Heart left ventricle (tissue), 16 donors: ENCODE measurements at regions not wholly inside any gene's neighbourhood (a gene's known extent, or its start where the extent isn't known, plus 50 kb on each side); places are given as distances from the start of the nearest gene placed in this dataset.

ENCODE experiments used
- ATAC-seq, 4 donors: fragments of 200-7000 bp; cut with Tn5 transposase; one replicate each; pipeline ENCODE4 v1.9.1; 2020 to 2022; ENCODE audit warnings: moderate library complexity in 4 of 4, mild to moderate bottlenecking in 3 of 4, moderate number of reproducible peaks in 1 of 4
- DNase-seq, 5 donors: peaks; one replicate each; pipeline ENCODE4 v3.0.0-alpha.2; 2020
- H3K27ac ChIP-seq, 12 donors: fragments of 200-600 bp; sonication (generic) in 4 of 12; one replicate each; pipeline versions ENCODE4 v1.5.0 to v1.8.0; 2016 to 2022; ENCODE audit warnings: mild to moderate bottlenecking in 2 of 12
- H3K27me3 ChIP-seq, 9 donors: fragments of 200-600 bp; sonication (generic) in 2 of 9; one replicate each; pipeline versions ENCODE4 v1.5.1 to v1.8.0; 2016 to 2022; ENCODE audit warnings: mild to moderate bottlenecking in 3 of 9
- H3K36me3 ChIP-seq, 9 donors: fragments of 200-600 bp; sonication (generic) in 2 of 9; one replicate each; pipeline versions ENCODE4 v1.5.0 to v1.8.0; 2018 to 2022; ENCODE audit warnings: mild to moderate bottlenecking in 2 of 9
- H3K4me1 ChIP-seq, 12 donors: fragments of 200-600 bp; sonication (generic) in 4 of 12; one replicate each; pipeline versions ENCODE4 v1.5.0 to v1.8.0; 2016 to 2022; ENCODE audit warnings: mild to moderate bottlenecking in 3 of 12
- H3K4me3 ChIP-seq, 12 donors: fragments of 200-600 bp; sonication (generic) in 4 of 12; one replicate each; pipeline versions ENCODE4 v1.5.0 to v1.8.0; 2017 to 2022; ENCODE audit warnings: mild to moderate bottlenecking in 9 of 12, moderate library complexity in 4 of 12
- H3K9me3 ChIP-seq, 12 donors: fragments of 200-600 bp; sonication (generic) in 4 of 12; one replicate each; pipeline versions ENCODE4 v1.5.0 to v1.8.0; 2016 to 2022; ENCODE audit warnings: mild to moderate bottlenecking in 1 of 12
- CTCF ChIP-seq, 12 donors: fragments of 200-600 bp; sonication (generic) in 4 of 12; IDR thresholded peaks; one replicate each; pipeline versions ENCODE4 v1.5.0 to v1.8.0; 2018 to 2022; ENCODE audit warnings: antibody characterized with exemption in 12 of 12, mild to moderate bottlenecking in 5 of 12
- POLR2A ChIP-seq, 2 donors: fragments of 450-650 bp; IDR thresholded peaks; one replicate each; pipeline ENCODE4 v1.6.1; 2017; ENCODE audit warnings: antibody characterized with exemption in 2 of 2, mild to moderate bottlenecking in 2 of 2, moderate library complexity in 2 of 2
- WGBS, 4 donors: extraction: QIAGEN DNeasy Blood & Tissue Kit in 2 of 4; methylation state at CpG; one replicate each; pipeline versions ENCODE4 v1.1.5 to v1.1.7; 2013 to 2018; 5-methylcytosine and 5-hydroxymethylcytosine counted together
- intact Hi-C, 10 donors: fragments of 100-400 bp; cut with DNase I; formaldehyde crosslinking; loops; one replicate each; pipeline versions ENCODE4 v1.11.1 to v1.14.2; 2022
- donor health status: ischemic (EF 13 %, LVEDD 7.1; RV severe dilation, severe dysfunction).
- donor health status: healthy with polysubstance abuse.
- donor health status: DM: no; HTN: yes; CAD: no.
- donor health status: DM: no; HTN: no; CAD: no.
- donor health status: ischemic (EF 25% LVEDD 6.9; RV normal size, moderate dysfunction).
- donor health status: ischemic (EF 25% LVEDD 5.7; RV mildly dilated, moderate dysfunction).
- donor health status: healthy.
- donor health status: DM: yes; HTN: yes; CAD: no.
- donor health status: ischemic (EF 35%, LVEDD 5.7; RV mildly dilated, moderate dysfunction).
- donor health status: nonischemic (EF 11% LVEDD 7.7; RV severe dilation, severe dysfunction).
- donor health status: DM: yes; HTN: yes; CAD: no.
- donor health status: PGD.
- donor health status: ischemic (EF 29% LVEDD 5.4; RV normal size, mild dysfunction).
- donor health status: nonischemic (EF 23%, LVEDD 6.1; RV moderate dilation, normal function).

DNA sequence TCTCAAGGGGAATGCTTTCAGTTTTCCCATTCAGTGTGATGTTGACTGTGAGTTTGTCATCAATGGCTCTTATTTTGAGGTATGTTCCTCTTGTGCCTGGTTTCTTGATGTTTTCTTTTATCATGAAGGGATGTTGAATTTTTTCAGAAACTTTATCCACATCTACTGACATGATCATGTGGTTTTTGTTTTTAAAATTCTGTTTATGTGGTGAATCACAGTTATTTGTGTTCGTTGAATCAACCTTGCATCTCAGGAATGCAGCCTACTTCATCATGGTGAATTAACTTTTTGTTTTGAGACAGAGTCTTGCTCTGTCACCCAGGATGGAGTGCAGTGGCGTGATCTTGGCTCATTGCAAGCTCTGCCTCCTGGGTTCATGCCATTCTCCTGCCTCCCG is 263.1 kb upstream of the KLF3 start:
- no peaks in the 10 kb centered on the region for H3K27me3 ChIP-seq
- H3K4me1 ChIP-seq, result peaks cover 0 to 12% (median 0%) of the 10 kb centered on the region in 12 donors
- H3K36me3 ChIP-seq, result no peaks in the 10 kb centered on the region
- 82 to 96% (median 94%) methylated on average over 3 of the region's 3 CpGs for WGBS, 4 donors
- intact Hi-C loops, result no loop called here
- ATAC-seq, result no peak
- no peak for DNase-seq
- H3K9me3 ChIP-seq, result peaks cover 0 to 4% (median 0%) of the 10 kb centered on the region in 12 donors
- no peak overlapping the region for H3K27ac ChIP-seq
- TF ChIP-seq CTCF (IDR thresholded peaks at IDR 0.05), result no peak
- no peak for TF ChIP-seq POLR2A (IDR thresholded peaks at IDR 0.05)
- H3K4me3 ChIP-seq, result no peak overlapping the region

- Histone ChIP-seq H3K9me3 (no peaks in the 10 kb centered on the region), H3K27ac (no peak overlapping the region), H3K4me3 (no peak overlapping the region), H3K36me3 (no peaks in the 10 kb centered on the region), H3K27me3 (no peaks in the 10 kb centered on the region), H3K4me1 (no peaks in the 10 kb centered on the region)
- DNase-seq (no peak), ATAC-seq (no peak)
- no peak for TF ChIP-seq POLR2A (IDR thresholded peaks at IDR 0.05)
- TF ChIP-seq CTCF (IDR thresholded peaks at IDR 0.05), result no peak
- WGBS, 4 donors, result 96 to 98% (median 97%) methylated on average over 3 of the region's 3 CpGs
- intact Hi-C loops, result no loop called here
These were observed 257.8 kb upstream of the KLF3 start for GRCh38 chr4:38406243-38406642.

GRCh38 chr4:38409852-38410251 is 254.1 kb upstream of the KLF3 start:
- intact Hi-C loops, result no loop called here
- DNase-seq (no peak), ATAC-seq (no peak)
- no peak overlapping the region for H3K27ac ChIP-seq
- no peaks in the 10 kb centered on the region for H3K9me3 ChIP-seq
- 72 to 89% (median 86%) methylated on average over 2 of the region's 2 CpGs for WGBS, 4 donors
- H3K4me3 ChIP-seq, result no peak overlapping the region
- peaks cover 0 to 5% (median 0%) of the 10 kb centered on the region in 12 donors for H3K4me1 ChIP-seq
- no peaks in the 10 kb centered on the region for H3K27me3 ChIP-seq
- H3K36me3 ChIP-seq, result no peaks in the 10 kb centered on the region
- TF ChIP-seq POLR2A (IDR thresholded peaks at IDR 0.05), result no peak
- no peak for TF ChIP-seq CTCF (IDR thresholded peaks at IDR 0.05)

DNA sequence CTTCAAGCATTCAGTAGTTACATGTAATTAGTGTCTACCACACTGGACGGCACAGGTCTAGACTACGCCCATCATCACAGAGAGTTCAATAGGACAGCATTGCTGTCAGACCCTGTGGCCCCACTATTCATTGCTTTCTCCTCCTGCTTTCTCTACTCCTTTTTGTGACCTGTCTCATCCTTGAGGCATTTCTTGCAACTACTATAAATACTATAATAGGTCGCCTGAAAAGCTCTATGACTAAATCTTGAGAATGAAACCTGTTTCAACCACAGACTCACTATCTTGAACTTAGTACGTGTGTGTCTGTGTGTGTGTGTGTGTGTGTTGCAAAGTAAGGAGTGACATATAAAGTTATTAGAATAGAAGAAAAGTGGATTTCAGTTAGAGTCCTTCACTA is 252.9 kb upstream of the KLF3 start:
- TF ChIP-seq POLR2A (IDR thresholded peaks at IDR 0.05), result no peak
- no peak for TF ChIP-seq CTCF (IDR thresholded peaks at IDR 0.05)

More for the DNA sequence above, 252.9 kb upstream of the KLF3 start:
- ATAC-seq (no peak), DNase-seq (no peak)
- intact Hi-C loops, result no loop called here
- WGBS, 4 donors, result 70 to 85% (median 80%) methylated on average over 4 of the region's 4 CpGs
- H3K27ac ChIP-seq, result no peak overlapping the region
- peaks cover 0 to 5% (median 0%) of the 10 kb centered on the region in 12 donors for H3K4me1 ChIP-seq
- no peaks in the 10 kb centered on the region for H3K36me3 ChIP-seq
- no peaks in the 10 kb centered on the region for H3K9me3 ChIP-seq
- no peaks in the 10 kb centered on the region for H3K27me3 ChIP-seq
- no peak overlapping the region for H3K4me3 ChIP-seq
